ENCODE measurements at regions not wholly inside any gene's neighbourhood (a gene's known extent, or its start where the extent isn't known, plus 50 kb on each side); places are given as distances from the start of the nearest gene placed in this dataset.

DNA sequence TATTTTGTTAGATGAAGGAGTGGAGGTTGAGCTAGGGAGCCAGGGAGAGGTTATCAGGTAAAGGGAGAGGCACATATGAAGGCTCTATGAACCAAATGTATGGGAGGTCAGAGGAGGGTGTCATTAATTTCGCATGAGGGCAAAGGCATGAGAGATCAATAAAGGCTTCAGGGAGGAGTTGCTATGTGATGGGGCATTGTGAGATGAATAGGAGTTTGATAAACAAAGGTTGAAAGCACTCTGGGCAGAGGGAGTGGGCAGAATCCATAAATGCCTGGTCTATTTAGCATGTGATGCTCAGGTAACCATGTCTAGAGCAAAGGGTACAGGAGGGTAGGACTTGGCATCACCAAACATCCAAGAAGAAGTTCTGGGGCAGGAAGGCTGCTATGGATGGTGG lies 273.4 kb downstream of the HAUS1 start:
- no peak for DNase-seq (ENCODE audit: low read depth in 1 of 2, low spot score in 1 of 2)
- no peak for TF ChIP-seq JUND (IDR thresholded peaks at IDR 0.05; ENCODE audit: low read depth)
- in situ Hi-C loops (cut with HindIII; ENCODE audit: low pct_unique_long_range_greater_than_20kb, low sequenced_read_pairs), result no loop called here

DNA sequence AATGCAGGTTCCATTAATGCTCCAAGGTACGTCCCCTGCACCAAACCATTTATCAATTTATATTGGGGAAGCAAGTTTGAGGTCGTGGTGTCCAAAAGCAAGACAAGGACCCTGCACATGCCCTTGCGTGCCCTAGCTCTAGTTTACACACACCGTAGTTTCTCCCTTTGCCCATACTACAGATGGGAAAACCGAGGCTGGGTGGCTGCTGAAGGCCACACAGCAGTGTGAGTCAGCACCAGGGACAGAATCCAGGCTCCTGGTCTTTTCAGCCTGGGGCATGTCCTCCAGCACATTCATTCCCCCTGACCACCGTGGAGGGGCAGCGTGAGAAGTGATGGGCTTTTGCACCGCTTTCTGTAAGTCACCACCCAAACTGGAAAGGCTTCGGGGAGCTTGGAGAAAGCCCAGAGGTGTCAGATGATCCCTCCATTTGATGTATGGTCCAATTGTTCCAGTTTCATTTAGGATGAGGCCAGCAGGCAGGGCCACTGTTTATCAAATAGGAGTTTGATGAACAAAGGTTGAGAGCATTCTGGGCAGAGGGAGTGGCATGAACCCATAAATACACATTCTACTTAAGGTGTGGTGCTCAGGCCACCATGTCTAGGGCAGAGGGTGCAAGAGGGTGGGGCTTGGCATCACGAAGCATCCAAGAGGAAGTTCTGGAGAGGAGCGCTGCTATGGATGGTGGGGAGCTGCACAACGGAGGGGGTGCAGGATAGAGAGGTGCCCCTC lies 274.1 kb downstream of the HAUS1 start:
- no peak for TF ChIP-seq JUND (IDR thresholded peaks at IDR 0.05; ENCODE audit: low read depth)
- in situ Hi-C loops (cut with HindIII; ENCODE audit: low pct_unique_long_range_greater_than_20kb, low sequenced_read_pairs), result no loop called here

DNA sequence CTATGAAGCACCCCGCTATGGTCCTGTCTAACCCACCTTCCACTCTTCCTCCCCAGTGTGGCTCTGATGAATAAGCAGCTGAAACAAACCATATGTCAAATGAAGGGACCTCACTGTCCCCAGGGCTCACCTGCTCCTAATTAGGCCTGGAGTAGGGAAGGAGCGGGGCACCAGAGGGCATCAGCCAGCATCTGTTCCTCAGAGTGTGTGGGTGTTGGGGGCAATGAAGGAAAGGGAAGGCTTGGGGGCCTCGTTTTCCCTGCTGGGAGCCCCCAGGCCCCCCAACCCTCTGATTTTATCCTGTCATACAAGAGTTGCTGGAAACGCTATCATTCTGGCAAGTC lies 274.7 kb downstream of the HAUS1 start:
- DNase-seq (ENCODE audit: low read depth in 1 of 2, low spot score in 1 of 2), result no peak
- TF ChIP-seq JUND (IDR thresholded peaks at IDR 0.05; ENCODE audit: low read depth), result no peak
- in situ Hi-C loops (cut with HindIII; ENCODE audit: low pct_unique_long_range_greater_than_20kb, low sequenced_read_pairs), result no loop called here

More for the DNA sequence above, 274.1 kb downstream of the HAUS1 start:
- DNase-seq (ENCODE audit: low read depth in 1 of 2, low spot score in 1 of 2), result no peak

DNA sequence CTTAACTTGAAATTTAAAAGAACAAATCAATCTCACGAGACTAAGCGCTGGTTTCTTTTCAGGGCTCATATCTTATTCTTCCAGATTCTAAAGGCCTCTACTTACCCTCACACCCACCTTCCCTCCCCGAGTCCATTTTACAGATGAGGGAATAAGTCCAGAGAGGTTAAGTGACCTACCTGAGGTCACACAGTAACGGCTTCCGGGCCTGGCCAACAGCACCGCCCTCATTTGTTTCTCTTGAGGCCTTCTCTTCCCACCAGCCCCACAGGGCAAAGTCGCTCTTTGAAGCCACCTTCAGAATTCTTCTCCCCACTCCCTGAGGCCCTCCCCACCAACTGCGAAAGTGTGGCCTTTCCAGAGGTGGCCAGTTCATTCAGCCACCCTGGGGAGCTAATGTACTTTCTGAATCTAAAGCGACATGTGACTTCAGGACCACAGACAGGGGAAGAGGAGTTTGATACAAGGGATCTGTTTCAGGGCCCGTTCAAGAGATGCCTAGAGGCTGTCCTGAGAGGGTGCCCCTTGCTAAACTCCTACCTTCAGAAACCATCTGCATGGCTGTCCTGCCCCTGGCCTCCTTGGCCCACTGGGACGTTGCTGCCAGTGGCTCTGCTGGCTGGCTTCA lies 275.3 kb downstream of the HAUS1 start:
- no peak for DNase-seq (ENCODE audit: low read depth in 1 of 2, low spot score in 1 of 2)
- in situ Hi-C loops (cut with HindIII; ENCODE audit: low pct_unique_long_range_greater_than_20kb, low sequenced_read_pairs), result no loop called here
- no peak for TF ChIP-seq JUND (IDR thresholded peaks at IDR 0.05; ENCODE audit: low read depth)

DNA sequence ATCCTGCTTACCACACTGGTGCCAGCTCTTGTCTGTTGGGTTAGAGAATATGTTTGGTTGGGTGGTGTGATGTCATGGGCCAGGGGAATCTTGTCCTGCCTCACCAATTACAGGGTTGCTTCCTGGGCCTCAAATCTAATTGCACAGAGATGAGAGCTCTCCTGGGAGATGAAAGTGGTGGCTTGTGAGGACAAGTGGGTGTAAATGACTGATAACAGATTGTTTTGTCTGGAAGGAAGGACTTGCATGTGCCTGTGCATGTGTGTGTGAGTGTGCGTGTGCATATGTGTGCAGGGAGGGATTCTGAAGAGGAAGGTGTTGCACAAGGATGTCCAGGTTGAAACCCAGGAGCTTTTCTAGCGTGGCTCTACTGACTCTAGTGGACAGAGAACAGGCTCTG lies 271.9 kb downstream of the LOXHD1 start:
- no peak for DNase-seq (ENCODE audit: low read depth in 1 of 2, low spot score in 1 of 2)
- TF ChIP-seq JUND (IDR thresholded peaks at IDR 0.05; ENCODE audit: low read depth), result no peak
- in situ Hi-C loops (cut with HindIII; ENCODE audit: low pct_unique_long_range_greater_than_20kb, low sequenced_read_pairs), result no loop called here

DNA sequence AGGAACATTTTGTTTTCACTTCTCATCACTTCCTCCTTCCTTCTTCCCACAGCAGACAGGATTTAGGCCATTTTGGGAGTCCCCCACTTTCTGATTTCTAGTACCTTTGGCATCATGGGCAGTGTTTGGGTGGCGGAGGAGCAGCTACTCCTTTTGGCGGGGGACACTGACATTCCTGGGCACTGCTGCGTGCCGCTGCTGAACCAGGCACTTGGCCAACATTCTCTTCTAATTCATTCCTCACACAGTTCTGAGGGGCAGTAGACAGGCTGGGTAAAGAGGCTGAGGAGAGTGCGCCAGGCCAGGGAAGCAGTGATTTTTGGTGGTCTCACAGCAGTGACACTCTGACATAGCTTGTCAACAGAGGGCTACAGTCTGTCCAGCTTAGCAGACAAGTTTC lies 270.2 kb downstream of the LOXHD1 start:
- no peak for DNase-seq (ENCODE audit: low read depth in 1 of 2, low spot score in 1 of 2)
- in situ Hi-C loops (cut with HindIII; ENCODE audit: low pct_unique_long_range_greater_than_20kb, low sequenced_read_pairs), result no loop called here
- no peak for TF ChIP-seq JUND (IDR thresholded peaks at IDR 0.05; ENCODE audit: low read depth)

DNA sequence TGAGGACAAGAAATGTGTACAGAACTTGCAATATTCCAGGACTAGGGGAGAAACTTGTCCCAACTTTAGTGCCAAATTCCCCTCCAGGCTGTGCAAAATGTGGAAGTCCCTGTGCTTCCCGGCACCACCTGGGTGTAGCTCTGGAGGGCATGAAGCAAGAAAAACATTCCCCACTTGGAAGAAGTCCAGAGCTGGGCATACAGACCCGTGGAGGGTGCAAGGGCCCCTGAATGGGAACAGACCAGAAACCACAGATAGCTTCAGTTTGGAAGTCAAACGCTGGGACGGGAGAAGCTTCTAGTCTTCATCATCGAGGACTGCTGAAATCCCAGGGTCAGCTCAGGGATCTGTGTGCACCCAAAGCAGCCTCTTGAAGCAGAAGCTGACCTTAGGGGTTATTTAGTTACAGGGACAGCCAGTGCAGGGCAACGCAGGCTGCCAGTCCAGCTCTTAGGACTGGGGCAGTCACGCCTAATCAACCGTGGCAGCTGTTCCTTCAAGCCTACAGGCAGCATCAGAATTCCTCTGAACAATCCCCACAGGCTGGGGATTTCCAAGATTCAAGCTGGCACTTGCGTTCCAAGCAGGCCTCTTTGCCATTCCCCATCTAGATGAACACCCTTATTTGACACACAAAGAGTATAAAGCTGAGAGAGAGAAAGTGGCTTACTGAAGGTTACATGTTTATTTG lies 269.4 kb downstream of the LOXHD1 start:
- no peak for TF ChIP-seq JUND (IDR thresholded peaks at IDR 0.05; ENCODE audit: low read depth)
- in situ Hi-C loops (cut with HindIII; ENCODE audit: low pct_unique_long_range_greater_than_20kb, low sequenced_read_pairs), result no loop called here
- DNase-seq (ENCODE audit: low read depth in 1 of 2, low spot score in 1 of 2), result no peak

DNA sequence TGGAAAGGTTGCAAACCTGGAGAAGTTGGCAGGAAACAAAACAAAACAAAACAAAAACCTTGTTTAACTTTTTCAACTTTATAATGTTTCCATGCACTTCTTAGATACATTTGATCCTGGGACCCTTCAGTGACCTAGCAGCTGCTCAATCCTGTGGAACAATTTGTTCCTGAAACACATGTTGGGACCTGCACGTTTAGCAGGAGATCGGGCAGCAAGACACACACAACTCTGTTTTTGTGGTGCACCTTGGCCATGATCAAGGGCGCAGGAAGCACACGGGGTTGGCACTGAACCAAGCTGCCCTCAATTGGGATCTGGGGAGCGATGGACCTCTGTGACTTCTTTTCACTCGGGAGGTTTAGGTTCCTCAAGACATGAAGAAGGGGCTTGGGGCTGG lies 268.7 kb downstream of the LOXHD1 start:
- no peak for TF ChIP-seq JUND (IDR thresholded peaks at IDR 0.05; ENCODE audit: low read depth)
- in situ Hi-C loops (cut with HindIII; ENCODE audit: low pct_unique_long_range_greater_than_20kb, low sequenced_read_pairs), result no loop called here
- no peak for DNase-seq (ENCODE audit: low read depth in 1 of 2, low spot score in 1 of 2)

DNA sequence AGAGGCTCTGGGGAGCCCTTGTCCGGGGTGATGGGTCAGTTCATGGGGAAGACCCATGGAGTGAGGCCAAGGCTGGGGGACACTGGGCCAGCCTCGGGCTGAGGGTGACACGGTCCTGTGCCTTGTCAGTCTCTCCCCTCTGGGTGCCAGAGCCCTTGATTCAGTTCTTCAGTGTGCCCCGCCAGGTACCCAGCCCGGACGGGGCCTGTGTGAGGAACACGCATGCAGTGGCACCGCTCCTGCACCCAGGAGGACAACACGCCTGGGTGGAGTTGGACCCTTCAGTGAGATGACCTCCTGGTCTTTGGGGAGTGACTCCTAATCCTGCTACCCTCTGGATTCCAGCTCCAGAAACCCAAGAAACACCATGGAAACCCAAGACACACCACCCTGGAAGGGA lies 264.4 kb downstream of the LOXHD1 start:
- in situ Hi-C loops (cut with HindIII; ENCODE audit: low pct_unique_long_range_greater_than_20kb, low sequenced_read_pairs), result no loop called here
- DNase-seq (ENCODE audit: low read depth in 1 of 2, low spot score in 1 of 2), result no peak
- no peak for TF ChIP-seq JUND (IDR thresholded peaks at IDR 0.05; ENCODE audit: low read depth)

DNA sequence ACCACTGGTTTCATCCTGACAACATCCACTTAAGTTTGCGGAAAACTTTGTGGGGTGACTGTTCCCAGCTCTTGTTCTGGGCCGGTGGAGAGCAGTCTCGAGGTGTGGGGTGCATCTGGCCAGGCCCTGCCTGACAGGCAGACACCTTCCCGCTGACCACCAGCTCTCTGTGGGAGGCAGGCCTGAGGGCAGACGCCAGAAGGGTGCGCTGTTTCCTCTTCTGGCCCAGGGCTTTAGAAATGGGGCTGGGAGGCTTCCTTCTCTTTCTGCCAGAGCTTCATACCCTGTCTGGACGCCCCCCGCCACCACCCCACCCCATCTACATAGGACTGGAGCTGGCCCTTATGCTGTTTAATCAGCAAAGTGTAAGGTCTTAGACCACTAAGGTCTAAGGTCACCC lies 263.8 kb downstream of the LOXHD1 start:
- DNase-seq (ENCODE audit: low read depth in 1 of 2, low spot score in 1 of 2), result no peak
- in situ Hi-C loops (cut with HindIII; ENCODE audit: low pct_unique_long_range_greater_than_20kb, low sequenced_read_pairs), result no loop called here
- TF ChIP-seq JUND (IDR thresholded peaks at IDR 0.05; ENCODE audit: low read depth), result no peak

DNA sequence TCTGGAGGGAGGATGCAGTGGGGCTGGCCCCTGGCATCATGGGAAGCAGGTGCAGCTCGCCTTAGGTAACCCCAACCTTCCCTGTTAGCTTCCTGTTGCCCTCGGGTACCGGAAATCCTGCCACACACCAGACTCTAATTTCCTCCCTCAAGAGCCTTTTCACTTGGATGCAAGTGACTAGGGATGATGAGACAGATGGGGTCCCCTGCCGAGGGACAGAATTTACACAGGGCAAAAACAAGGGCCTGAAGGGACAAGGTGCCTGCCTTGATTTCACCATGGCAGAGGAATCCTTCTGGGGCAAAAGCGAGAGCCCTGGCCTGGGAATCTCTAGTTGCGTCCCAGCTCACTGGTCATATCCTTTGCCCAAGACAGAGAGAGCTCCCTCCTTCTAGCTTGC lies 263.1 kb downstream of the LOXHD1 start:
- no peak for DNase-seq (ENCODE audit: low read depth in 1 of 2, low spot score in 1 of 2)
- TF ChIP-seq JUND (IDR thresholded peaks at IDR 0.05; ENCODE audit: low read depth), result no peak
- in situ Hi-C loops (cut with HindIII; ENCODE audit: low pct_unique_long_range_greater_than_20kb, low sequenced_read_pairs), result no loop called here

DNA sequence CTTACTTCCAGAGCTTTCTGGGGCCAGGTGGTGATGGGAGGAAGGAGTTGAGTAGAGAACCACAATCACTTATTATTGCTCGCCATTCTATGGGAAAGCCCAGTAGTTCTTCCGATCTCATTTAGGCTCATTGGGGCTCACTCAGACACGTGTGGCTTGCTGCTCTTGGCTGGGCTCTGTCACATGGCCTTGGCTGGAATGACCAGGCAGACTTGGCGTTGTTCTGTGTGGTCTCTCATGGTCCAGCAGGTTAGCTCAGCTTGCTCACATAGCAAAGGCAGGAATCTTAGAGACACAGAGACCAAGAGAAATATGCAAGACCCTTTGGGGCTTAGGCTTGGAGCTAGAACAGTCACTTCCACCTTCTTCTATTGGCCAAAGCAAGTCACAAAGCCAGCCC lies 261.2 kb downstream of the LOXHD1 start:
- DNase-seq (ENCODE audit: low read depth in 1 of 2, low spot score in 1 of 2), result no peak
- in situ Hi-C loops (cut with HindIII; ENCODE audit: low pct_unique_long_range_greater_than_20kb, low sequenced_read_pairs), result no loop called here
- TF ChIP-seq JUND (IDR thresholded peaks at IDR 0.05; ENCODE audit: low read depth), result no peak

DNA sequence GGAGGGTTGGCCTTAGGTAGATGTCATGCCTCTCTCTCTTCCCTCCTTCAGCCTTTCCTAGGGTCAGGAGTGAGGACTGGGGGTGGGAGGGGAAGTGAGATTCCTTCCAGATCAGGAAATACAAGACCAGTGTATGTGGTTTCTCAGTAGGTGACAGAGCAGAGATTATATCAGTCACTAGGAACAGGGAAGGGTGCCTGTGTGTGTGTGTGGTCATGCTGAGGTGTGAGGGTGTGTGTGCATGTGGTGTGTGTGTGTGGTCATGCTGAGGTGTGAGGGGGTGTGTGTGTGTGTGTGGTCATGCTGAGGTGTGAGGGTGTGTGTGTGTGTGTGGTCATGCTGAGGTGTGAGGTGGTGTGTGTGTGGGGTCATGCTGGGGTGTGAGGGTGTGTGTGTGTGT lies 259.8 kb downstream of the LOXHD1 start:
- peak in 1 of 2 experiments; percentile 52 for DNase-seq (ENCODE audit: low read depth in 1 of 2, low spot score in 1 of 2)
- in situ Hi-C loops (cut with HindIII; ENCODE audit: low pct_unique_long_range_greater_than_20kb, low sequenced_read_pairs), result no loop called here
- TF ChIP-seq JUND (IDR thresholded peaks at IDR 0.05; ENCODE audit: low read depth), result no peak

Measured in T47D (cell line).